ENCODE measurements at regions not wholly inside any gene's neighbourhood (a gene's known extent, or its start where the extent isn't known, plus 50 kb on each side); places are given as distances from the start of the nearest gene placed in this dataset.

DNA sequence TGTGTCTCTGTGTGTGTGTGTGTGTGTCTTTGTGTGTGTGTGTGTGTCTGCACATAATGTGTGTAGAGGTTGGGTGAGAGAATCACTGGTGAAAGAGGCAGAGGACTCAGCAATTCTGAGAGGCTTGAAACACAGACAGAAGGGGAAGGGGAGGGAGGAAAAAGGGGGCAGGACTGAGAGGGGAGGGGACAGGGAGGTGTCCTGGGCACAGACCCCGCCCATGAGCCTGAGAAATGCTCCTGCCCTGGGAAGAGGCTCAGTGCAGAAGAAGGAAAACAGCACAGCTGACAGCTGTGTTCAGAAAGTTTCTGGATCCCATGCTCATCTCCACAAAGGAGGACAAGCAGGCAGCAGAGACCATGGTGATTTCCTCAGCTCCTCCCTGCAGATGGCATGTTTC lies 59.1 kb upstream of the CEACAM8 start (continued):
- TF ChIP-seq STAT1 (IDR thresholded peaks at IDR 0.05; ENCODE audit: unreplicated experiment): no peak

GRCh38 chr19:42652021-42652420 lies 57.3 kb upstream of the CEACAM8 start:
- Histone ChIP-seq H3K27ac (ENCODE audit: low read depth) (no peak overlapping the region), H3K4me2 (no peak overlapping the region), H3K4me1 (ENCODE audit: insufficient read depth) (no peaks in the 10 kb centered on the region), H4K20me1 (replicated peaks; ENCODE audit: insufficient read depth) (no peaks in the 10 kb centered on the region), H3K4me3 (no peak overlapping the region), H3K27me3 (ENCODE audit: insufficient read depth) (no peaks in the 10 kb centered on the region), H3K79me2 (replicated peaks; ENCODE audit: insufficient read depth) (no peaks in the 10 kb centered on the region), H3K9me2 (ENCODE audit: insufficient read depth) (no peaks in the 10 kb centered on the region), H3K36me3 (ENCODE audit: insufficient read depth) (no peaks in the 10 kb centered on the region), H3F3A (replicated peaks; ENCODE audit: low read depth) (no peaks in the 10 kb centered on the region), H2AFZ (no peak overlapping the region)
- no peaks in the 10 kb centered on the region for H3K27me3 Mint-ChIP-seq (ENCODE audit: insufficient read depth, low read depth, poor library complexity)
- H3K4me1 Mint-ChIP-seq: no peaks in the 10 kb centered on the region
- ATAC-seq (no peak), DNase-seq (ENCODE audit: low spot score) (no peak)
- H3K4me3 Mint-ChIP-seq: no peak overlapping the region
- no peak overlapping the region for H3K27ac Mint-ChIP-seq
- H3K9me3 Mint-ChIP-seq: peaks cover 92% of the 10 kb centered on the region
- H3K36me3 Mint-ChIP-seq (ENCODE audit: low read depth): peaks cover 15% of the 10 kb centered on the region
- TF ChIP-seq ZNF331 (CRISPR knock-in tag; IDR thresholded peaks at IDR 0.05; ENCODE audit: low read depth) (no peak), POLR2AphosphoS5 (IDR thresholded peaks at IDR 0.05; ENCODE audit: low read depth) (no peak), STAT1 (IDR thresholded peaks at IDR 0.05; ENCODE audit: unreplicated experiment) (no peak), CTCF (conservative IDR thresholded peaks at IDR 0.05; ENCODE audit: low read depth in 2 of 2) (no peak), NANOG (IDR thresholded peaks at IDR 0.05; ENCODE audit: borderline replicate concordance) (no peak), EZH2phosphoT487 (IDR thresholded peaks at IDR 0.05; ENCODE audit: unreplicated experiment) (no peak), ZNF462 (CRISPR knock-in tag; IDR thresholded peaks at IDR 0.05) (no peak), EZH2 (IDR thresholded peaks at IDR 0.05; ENCODE audit: low read depth, unreplicated experiment) (no peak), ZNF114 (CRISPR knock-in tag; IDR thresholded peaks at IDR 0.05) (no peak), JUNB (IDR thresholded peaks at IDR 0.05; ENCODE audit: unreplicated experiment) (no peak), REST (IDR thresholded peaks at IDR 0.05; ENCODE audit: unreplicated experiment) (no peak)
